ENCODE measurements at regions not wholly inside any gene's neighbourhood (a gene's known extent, or its start where the extent isn't known, plus 50 kb on each side); places are given as distances from the start of the nearest gene placed in this dataset.

- in situ Hi-C loops (cut with MboI; ENCODE audit: low sequenced_read_pairs): no loop called here
These were observed 102.6 kb upstream of the CDH11 start for GRCh38 chr16:65224471-65224870.

- in situ Hi-C loops (cut with MboI; ENCODE audit: low sequenced_read_pairs): no loop called here
These were observed 101.5 kb upstream of the CDH11 start for GRCh38 chr16:65223335-65223734.

DNA sequence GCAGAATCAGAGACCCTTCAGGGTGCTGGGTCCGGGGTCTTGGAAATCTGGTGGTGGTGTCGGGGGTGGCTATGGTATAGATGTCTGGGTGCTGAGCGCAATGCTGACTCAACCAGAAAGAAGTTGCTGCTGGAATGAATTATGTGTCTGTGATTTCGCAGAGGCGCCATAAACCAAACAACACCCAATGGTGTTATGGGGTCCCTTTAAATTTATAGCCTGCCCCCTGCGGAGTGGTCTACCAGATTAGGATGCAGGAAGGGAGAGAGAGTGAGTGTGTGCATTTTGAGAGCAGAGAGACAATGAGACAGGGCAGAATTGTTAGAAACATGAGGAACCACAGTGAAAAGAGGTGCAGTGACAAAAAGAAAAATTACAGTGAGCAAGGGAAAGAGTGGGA is 100.7 kb upstream of the CDH11 start:
- in situ Hi-C loops (cut with MboI; ENCODE audit: low sequenced_read_pairs): no loop called here

GRCh38 chr16:65222049-65222448 is 100.2 kb upstream of the CDH11 start:
- in situ Hi-C loops (cut with MboI; ENCODE audit: low sequenced_read_pairs): no loop called here

DNA sequence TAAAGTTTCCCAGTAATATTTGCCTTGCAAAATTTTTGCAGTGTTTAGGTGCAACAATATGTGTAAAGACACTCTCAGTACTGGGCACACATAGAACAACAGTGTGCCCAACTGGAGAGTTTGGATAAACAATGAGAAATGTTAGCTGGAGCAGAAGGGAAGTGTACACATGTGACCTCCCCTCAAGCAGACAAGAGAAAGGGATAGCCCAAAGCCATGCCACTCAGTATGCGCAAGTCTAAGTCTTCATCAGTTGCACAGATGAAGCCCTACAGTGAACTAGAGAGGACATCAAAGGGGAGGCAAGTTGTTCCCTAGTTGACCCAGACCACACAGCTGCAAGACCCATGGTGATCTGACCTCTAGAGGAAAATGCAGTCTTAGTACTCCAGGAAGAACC is 97.9 kb upstream of the CDH11 start:
- in situ Hi-C loops (cut with MboI; ENCODE audit: low sequenced_read_pairs): no loop called here

DNA sequence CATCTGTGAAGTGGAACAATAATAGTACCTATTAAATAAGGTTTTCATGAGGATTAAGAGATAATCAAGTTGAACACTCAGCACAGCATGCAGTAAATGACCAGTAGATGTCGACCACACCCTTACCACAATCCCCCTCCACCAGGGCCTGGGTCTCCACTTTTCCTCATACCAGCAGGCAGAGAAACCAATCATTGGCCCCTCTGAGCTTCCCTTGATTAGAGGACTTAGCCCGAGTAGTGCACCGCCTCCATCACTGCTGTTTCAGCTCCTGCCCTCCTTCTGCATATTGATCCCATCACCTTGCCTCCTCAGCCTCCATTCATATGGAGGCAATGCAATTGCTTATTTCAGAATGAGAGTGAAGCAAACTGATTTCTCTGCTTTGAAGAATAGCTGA is 96.5 kb upstream of the CDH11 start:
- in situ Hi-C loops (cut with MboI; ENCODE audit: low sequenced_read_pairs): no loop called here

- in situ Hi-C loops (cut with MboI; ENCODE audit: low sequenced_read_pairs): no loop called here
These were observed 92.2 kb upstream of the CDH11 start for GRCh38 chr16:65213866-65214595.

GRCh38 chr16:65212791-65213190 is 90.9 kb upstream of the CDH11 start:
- in situ Hi-C loops (cut with MboI; ENCODE audit: low sequenced_read_pairs): no loop called here

DNA sequence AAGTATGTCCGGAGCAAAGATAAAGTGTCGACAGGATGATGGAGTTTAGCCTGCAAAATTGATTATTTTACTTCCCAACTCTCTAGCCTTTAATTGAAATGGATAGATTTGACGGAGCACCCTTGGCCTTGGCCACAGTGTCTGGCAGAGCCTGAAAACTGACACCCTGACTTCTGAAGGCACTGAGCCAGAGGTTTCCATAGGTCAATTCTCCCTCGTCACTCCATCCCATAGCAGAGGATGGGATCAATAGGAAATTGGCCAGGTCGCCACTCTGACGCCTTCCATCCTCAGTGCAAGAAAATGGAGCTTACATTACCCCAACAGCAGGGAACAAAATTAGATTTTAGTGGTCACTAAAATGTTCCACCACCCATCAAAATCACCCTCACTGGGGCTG is 90.4 kb upstream of the CDH11 start:
- in situ Hi-C loops (cut with MboI; ENCODE audit: low sequenced_read_pairs): no loop called here

GRCh38 chr16:65202461-65202860 is 80.6 kb upstream of the CDH11 start:
- in situ Hi-C loops (cut with MboI; ENCODE audit: low sequenced_read_pairs): no loop called here

DNA sequence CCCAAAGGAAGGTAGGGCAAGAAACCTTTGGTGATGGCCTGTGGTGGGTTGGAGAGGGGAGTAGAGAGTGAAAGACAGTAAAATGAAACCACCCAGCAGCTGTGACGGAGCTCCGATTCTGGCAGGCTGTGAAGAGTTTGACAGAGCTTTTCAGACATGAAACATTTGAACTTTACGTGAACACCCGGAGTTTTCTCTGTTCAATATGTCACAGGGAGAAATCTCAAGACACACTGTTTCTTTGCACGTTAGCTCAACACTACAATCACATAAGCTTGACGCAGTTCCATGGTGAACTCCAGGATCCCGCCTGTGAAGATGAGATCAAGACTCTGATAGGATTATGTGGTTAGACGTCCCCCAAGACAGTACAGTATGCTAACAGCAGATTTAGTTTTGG is 79.6 kb upstream of the CDH11 start:
- in situ Hi-C loops (cut with MboI; ENCODE audit: low sequenced_read_pairs): no loop called here

DNA sequence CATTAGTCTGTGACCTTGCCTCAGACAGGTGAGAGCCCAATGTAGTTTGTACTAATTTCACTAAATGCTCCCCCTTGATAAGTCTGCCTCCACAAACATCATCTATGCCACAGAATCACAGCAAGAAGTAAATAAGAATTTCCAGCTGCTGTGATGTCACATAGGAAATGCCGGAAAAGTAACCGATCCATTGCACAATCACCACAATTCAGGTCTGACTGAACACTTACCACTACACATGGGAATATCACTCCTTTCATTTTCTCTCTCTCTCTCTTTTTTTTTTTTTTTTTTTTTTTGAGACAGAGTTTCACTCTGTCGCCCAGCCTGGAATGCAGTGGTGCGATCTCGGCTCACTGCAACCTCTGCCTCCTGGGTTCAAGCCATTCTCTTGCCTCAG is 79.0 kb upstream of the CDH11 start:
- in situ Hi-C loops (cut with MboI; ENCODE audit: low sequenced_read_pairs): no loop called here

DNA sequence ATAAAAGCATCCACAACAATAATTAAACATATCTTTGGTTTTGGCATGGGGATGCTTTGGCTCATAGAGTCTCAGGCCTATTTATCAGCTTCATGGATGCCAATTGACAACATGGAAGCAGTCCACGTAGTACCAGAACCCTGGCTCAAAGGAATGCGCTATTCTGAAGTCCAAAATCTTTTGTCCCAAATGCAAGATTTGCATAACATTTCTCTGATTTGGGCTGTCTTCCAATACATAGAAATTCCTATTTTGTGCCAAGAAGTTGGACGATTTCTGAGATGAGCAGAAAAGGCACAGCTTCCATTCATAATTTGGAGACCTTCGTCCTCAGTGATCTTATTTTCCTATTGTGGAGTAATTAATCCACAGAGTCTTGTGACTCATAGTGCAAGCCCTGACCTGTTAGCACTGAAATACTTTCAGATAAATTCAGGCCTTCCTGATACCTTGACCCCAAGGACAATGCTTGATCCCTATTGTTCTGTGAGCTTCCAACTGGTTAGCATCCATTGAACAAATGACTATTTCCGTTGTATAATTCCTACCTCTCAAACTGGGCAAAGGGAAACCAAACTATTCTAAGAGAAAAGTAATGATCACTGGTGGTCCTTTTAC is 78.4 kb upstream of the CDH11 start:
- in situ Hi-C loops (cut with MboI; ENCODE audit: low sequenced_read_pairs): no loop called here

DNA sequence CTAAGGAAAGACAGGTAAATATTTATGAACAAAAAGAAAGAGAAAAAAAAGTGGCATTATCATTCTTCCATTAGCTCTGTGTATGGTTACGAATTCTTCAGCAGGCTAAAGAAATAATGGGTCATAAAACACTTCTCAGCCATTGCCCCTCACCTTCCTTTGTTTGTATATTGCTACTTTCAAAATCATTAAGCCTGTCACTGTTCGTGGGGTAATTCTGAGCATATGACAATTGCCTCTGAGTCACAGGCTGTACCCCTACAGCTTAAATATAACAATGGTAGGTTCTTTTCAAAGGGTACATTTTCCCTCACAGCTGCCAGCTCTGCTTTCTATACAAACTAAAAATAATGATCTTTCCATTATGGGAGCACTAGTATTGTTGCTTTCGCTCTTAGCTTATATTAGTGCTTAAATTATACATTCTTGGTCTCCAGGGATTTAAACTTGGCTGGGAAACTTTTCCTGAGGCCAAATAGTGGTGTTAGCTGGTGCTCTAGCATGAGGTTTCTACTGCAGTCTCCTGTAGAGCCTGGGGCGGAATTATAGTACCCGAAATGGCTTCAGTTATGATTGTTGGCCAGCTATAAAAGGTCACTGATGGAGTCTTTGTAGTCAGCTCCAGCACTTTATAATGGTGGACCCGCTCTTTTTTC is 74.7 kb upstream of the CDH11 start:
- in situ Hi-C loops (cut with MboI; ENCODE audit: low sequenced_read_pairs): no loop called here

DNA sequence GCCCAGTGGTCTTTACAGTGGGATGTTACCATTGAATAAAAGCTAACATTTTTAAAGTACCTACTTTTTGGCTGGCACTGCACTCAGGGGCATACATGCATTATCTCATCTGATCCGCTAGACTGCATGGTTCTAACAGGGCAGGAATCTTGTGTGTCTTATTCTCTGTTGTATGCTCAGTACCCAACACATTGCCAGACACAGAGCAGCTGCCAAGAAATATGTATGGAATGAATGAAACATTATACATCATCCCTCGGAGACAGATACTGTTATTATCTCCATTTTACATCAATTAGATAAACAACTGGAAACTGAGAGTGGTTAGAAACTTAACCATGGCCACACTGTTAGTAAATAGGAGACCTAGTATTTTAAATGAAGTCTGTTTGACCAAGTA is 74.1 kb upstream of the CDH11 start:
- in situ Hi-C loops (cut with MboI; ENCODE audit: low sequenced_read_pairs): no loop called here

GRCh38 chr16:65185241-65185778 is 63.4 kb upstream of the CDH11 start:
- in situ Hi-C loops (cut with MboI; ENCODE audit: low sequenced_read_pairs): no loop called here

DNA sequence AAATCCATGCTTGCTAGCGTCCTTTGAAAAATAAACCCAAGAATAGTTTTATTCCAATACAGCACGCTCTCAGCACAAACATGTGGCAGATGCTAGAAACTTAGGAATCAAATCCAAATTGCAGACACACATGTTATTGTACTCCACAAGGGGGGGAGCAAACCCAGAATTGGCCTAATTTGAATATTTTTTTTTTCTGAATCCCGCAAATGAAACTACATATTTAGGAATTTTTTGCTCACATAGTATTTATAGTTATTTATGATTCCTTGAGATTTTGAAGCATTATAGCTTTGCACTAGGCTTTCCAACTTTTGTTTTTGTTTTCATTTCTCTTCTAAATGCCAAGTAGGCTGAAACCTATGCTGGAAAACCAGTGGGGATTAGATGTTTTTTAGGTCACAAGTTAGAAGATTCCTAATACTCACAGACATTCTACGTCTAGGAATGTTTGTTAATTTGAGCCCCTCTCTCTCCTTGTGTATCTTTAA is 59.3 kb upstream of the CDH11 start:
- in situ Hi-C loops (cut with MboI; ENCODE audit: low sequenced_read_pairs): no loop called here

- in situ Hi-C loops (cut with MboI; ENCODE audit: low sequenced_read_pairs): no loop called here
These were observed 56.3 kb upstream of the CDH11 start for GRCh38 chr16:65178151-65178550.

DNA sequence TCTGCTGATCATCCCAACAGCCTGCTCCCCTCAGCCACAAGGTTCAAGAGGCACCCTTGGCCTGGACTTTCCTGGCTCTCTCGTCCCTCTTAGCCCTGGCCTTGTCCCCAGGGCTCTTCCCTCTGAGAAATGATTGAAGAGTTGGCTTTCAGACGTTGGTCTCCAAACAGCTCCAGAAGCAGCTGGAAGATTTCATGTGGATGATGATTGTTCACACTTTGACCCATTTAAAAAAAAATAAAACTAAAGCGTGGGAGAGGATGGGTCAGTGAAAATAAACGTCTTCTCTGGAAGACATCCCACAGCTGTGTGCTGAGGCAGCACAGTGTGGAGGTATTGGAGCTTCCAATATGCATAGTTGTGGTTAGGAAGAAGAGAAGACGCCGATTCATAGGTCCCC is 54.7 kb upstream of the CDH11 start:
- in situ Hi-C loops (cut with MboI; ENCODE audit: low sequenced_read_pairs): no loop called here

- in situ Hi-C loops (cut with MboI; ENCODE audit: low sequenced_read_pairs): no loop called here
These were observed 50.5 kb upstream of the CDH11 start for GRCh38 chr16:65172356-65172755.

Data from HL-60/S4 treated with retinoic acid at 250 ng/mL for 4 days and 3 days (cell line).